HG03103 (cell line): ENCODE measurements at regions not wholly inside any gene's neighbourhood (a gene's known extent, or its start where the extent isn't known, plus 50 kb on each side); places are given as distances from the start of the nearest gene placed in this dataset.
"Not testable (repeated sequence)": the region's sequence is repeated elsewhere in the genome, so short reads cannot be mapped to it uniquely, and the experiment has no call there.

ENCODE experiments used
- ATAC-seq: cut with Tn5 transposase; IDR thresholded peaks from one replicate; pipeline ENCODE4 v1.9.1; 2021; ENCODE audit warnings: low read depth; ENCODE audit not compliant: unreplicated experiment

DNA sequence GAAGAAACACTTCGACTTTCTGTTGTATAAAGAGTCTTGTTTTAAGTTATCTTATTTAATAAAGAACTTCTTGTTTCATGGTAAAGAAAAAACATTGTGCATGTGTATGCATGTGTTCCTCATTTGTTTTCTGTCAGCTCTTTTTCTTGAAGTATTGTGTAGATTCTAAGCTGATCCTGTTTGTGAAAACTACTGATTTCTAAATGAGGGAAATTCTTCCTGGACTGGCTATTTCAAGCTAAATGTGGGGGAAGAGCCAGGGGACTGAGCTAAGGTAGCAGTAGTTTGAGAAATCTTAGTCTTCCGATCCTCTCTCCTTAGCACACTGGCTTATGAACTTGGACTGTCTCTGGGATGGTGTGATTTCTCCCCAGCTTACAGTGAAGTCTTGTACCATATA is 56.4 kb upstream of the RBMS1 start:
- no peak for ATAC-seq

DNA sequence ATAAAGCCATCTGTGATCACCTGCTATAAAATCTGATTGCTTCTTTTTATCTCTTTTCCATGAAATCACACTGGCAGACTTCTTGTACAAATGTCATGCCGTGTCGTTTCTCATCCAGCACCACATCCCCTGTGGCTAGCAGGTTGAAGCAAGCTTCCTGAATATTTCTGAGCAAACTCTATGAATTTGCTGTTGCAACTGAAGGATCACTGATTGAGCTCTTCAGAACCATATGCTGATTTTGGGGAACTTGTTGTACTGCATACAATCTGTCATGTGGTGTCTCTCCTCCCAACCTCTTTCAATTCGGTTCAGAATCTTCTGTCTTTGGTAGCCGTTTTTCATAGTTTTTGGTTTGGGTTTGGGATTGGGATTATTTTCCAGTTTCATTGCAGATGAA is 57.7 kb upstream of the RBMS1 start:
- ATAC-seq: no peak

DNA sequence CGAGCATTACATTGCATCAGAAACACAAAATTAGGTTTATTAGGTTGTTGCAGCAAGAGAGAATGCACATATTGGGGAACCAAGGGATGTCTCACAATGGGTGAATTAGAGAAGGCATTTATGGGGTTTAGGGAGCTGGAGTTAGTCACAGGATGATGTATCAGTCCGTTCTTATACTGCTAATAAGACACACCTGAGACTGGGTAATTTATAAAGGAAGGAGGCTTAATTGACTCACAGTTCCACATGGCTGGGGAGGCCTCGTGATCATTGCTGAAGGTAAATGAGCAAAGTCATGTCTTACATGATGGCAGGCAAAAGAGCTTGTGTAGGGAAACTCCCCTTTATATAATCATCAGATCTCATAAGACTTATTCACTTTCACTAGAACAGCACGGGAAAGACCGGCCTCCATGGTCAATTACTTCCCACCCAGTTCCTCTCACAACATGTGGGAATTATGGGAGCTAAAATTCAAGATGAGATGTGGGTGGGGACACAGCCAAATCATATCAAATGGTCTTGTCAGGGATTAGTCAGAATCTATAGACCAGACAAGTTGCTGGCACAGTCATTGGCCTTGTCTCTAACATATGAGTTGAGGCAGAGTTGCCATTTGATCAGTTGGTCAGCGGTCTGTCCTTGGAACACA is 61.9 kb upstream of the RBMS1 start:
- no peak for ATAC-seq

DNA sequence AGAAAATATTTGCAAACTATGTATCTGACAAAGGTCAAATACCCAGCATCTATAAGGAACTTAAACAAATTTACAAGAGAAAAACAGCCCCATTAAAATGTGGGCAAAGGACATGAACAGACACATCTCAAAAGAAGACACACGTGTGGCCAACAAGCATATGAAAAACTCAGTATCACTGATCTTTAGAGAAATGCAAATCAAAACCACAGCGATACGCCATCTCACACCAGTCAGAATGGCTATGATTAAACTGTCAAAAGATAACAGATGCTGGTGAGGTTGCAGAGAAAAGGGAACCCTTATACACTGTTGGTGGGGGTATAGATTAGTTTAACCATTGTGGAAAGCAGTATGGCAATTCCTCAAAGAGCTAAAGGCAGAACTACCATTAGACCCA is 64.3 kb upstream of the RBMS1 start:
- no peak for ATAC-seq

DNA sequence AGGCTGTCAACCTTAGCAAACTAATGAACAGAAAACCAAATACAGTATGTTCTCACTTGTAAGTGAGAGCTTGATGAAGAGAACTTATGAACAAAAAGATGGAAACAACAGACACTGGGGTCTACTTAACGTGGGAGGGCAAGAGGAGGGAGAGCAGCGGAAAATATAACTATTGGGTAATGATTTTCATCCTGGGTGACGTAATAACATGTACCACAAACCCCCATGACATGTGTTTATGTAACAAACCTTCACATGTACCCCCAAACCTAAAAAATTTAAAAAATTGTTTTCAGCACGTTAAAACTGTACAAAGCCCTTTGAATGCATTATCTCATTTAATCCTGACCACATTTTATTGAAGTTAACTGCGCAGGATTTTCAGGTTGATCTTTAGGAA is 64.9 kb upstream of the RBMS1 start:
- ATAC-seq: no peak

DNA sequence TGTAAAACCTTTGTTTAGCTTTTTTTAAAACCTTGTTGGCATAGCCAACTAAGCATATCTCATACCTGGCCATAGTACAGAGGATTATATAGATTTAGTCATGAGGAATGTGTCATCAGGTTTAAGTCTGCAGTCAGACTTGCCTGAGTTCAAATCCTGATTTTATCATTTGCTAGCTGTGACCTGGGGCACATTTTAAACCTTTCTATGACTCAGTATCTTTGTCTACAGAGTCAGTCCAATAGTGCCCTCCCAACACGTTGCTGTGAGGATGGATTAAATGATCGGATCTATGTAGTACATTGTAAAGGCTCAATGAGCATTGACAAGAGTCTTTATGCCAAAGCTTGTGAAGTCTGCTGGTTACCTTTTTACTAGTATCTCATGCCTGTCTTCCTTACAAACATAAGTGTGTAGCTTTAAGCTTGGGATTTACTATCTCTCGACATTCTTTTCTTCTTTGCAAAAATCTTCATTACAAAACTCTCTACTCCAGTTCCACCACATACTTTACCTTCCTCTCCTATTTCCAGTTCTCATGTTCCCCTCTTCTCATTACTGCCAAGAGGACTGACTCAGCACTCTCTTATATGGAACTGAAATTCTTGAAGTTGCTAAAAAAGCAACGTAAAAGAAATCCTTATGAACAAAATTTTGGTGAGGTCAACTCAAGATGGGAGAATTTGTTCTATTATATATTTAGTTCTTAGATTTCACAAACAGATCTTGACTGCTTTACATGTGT is 68.1 kb upstream of the RBMS1 start:
- no peak for ATAC-seq

DNA sequence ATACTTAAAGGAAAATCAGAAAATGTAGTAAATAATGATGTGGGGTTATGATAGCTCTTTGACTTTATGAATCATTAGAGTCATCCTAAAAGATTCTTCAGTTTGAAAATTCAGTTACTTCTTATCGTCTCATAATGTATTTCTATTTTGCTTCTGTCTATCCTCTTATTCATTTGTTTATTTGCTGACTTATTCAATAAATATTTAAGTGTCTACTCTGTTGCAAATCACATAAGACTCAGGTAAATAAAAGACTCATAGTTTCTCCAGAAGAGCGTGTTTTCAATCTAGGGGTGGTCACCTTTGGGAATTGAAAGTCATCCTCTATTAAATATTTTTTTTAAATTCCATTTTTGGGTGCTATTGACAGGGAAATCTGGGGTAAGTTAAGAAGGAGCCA is 69.1 kb upstream of the RBMS1 start:
- no peak for ATAC-seq

DNA sequence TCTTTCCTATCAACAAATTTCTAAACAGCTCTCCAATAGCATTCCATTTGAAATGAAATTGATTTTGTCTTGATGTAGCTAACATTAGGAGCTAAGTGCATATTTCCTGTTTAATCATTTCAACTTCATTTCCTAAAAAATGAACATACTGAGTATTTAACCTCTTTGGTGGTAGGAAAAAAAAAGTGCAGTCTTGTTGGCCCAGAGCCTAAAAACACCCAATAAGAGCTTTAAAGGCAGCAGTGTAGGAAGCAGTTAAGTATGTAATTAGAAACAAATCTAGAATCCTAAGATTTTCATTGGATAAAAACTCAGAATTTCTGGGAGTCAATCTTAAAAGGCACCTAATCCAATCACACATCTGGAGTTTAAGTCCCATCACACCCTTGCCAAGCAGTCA is 71.0 kb upstream of the RBMS1 start:
- ATAC-seq: no peak

DNA sequence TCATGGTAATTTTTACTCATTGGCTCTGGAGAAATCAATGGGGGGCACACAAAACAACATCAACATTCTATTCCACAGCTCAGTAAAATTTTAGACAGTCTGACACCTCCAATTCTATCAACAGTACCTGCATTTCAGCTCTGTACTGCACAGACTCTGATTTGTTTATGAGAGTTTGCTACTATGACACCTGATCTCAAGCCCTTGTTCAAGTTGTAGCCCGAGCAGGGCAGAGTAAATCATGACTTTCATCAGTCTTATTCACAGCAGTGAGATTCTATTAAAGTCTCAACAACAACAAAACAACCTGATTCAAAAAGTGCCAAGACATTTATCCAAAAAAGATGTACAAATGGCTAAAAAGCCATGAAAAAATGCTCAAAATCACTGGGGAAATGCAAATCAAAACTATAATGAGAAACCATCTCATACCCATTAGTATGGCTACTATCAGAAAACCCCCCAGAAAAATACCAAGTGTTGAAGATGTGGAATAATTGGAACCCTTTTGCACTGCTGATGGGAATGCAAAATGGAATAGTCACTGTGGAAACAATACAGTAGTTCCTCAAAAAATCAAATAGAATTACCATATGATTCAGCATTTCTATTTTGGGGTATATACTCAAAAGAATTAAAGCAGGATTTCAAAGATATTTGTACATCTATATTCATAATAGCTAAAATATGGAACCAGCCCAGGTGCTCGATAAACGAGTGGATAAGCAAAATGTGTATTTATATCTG is 71.7 kb upstream of the RBMS1 start:
- no peak for ATAC-seq

DNA sequence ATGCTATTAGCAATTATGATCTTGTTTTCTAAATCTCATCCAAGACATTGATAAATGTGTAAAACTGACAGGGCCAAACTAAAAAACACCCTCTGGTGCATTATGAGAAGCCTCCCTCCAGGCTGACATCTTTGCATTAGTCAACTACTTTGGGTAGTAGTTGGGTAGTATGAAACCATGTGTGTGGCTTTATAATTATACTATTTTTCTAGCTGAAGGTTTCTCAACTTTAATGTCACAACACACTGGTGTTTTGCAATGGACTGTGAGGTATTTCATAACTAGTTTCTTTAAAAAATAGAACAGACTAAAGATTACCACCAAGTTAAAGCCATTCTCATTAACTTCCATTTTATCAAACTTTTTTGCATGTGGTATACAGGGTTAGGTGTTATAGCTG is 73.1 kb upstream of the RBMS1 start:
- no peak for ATAC-seq

DNA sequence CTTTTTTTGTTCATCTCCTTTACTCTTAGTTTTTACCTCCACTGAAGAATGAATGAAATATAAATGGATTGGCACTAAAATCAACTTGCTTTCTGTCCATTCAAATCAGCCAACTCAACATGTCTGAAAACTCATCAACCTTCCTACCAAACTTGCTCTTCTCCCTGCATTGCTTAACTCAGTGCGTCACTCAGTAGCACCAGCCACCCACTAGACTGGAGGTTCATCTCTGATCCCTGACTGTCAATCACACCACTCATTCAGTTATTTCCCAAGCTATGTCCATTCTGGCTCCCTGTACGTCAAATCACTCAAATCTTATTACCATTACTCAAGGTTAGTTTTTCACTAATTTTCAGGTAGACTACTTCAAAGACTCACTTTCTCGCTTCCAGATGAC is 75.2 kb upstream of the RBMS1 start:
- no peak for ATAC-seq

DNA sequence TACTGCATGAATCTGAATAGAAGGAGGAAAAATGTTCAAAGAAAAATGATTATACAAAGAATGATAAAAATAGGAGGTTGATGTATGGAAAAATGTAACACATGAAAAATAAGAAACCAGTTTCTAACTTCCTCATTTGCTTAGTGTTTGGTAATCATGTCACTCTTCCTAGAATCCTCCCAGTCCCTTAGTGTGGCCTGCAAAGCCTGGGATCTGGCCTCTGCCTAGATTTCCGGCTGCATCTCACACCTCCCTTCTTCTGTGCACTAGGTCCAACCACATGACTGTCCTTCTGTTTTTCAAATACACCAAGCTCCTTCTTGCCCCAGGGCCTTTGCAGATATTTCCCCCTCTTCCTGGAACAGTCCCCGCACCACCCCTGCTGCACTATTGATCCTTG is 76.8 kb upstream of the RBMS1 start:
- no peak for ATAC-seq

DNA sequence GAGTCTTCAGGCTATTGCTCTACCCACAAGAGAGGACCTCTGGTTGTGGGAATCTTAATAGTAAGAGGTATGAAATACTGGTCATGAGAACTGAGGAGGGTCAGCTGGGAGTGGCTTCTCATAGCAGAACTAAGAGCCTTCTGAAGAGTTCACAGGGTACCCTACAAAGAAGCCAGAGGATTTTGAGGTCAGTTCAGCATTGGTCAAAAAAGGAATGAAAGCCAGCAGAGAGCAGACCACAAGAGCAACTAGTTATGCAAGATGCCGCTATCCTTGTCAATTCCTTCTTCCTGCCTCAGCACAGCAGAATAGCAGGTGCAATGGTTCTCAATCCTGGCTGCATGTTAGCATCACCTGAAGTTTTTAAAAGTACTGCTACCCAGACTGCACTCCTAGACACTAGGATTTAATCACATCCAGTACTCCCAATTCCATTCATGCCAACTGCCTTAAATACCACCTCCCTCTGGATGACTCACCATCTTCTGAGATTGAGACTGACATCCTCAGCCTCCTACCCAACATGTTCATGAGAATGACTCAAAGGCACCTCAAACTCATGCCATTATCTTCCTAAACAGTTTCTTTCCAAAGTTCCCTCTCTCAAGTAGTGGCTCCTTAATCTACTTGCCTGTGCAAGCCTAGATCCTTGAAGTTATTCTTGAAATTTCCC is 81.0 kb upstream of the RBMS1 start:
- no peak for ATAC-seq

DNA sequence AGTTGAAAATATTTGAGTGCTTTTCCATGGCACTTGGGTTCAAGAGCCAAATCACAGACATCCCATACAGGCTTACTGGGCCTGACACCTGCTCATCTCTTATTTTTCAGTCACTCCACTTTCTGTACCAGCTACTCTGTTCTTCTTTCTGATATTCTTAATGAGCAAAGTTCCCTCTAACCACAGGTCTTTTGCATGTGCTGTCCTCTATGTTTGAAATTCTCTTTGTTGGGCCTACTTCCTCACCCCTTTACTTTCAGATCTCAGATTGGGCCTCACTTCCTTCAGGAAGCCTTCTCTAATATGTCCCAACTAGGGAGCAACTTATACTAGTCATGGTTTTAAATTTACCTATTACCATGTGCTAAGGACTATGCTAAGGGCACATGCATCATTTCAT is 81.8 kb upstream of the RBMS1 start:
- ATAC-seq: no peak

DNA sequence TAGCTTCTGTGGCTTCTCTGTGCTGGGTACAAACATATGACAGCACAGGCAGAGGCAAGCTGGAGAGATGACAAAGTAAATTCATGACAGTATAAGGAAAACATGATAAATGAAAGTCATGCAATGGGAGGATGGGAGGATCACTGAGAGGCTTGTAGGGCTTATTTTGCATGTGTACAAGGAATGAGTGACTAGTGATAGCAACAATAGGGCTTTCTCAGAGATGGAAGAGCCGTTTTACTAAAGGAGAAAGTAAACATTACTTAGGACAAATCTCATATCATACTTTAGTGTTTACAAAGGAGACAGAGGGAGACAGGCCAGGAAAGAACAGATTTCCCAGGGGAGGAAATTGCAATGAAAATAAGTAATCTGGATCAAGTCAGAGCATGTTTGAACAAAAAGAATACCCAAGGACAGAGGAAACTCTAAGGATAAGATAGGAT is 82.5 kb upstream of the RBMS1 start:
- ATAC-seq: no peak

DNA sequence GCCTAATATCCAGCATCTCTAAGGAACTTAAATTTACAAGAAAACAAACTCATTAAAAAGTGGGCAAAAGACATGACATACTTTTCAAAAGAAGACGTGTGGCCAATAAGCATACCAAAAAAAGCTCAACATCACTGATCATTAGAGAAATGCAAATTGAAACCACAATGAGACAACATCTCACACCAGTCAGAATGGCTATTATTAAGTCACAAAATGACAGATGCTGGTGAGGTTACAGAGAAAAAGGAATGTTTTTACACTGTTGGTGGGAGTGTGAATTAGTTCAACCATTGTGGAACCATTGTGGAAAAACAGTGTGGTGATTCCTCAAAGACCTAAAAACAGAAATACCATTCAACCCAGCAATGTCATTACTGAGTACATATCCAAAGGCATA is 83.5 kb upstream of the RBMS1 start:
- not testable (repeated sequence) for ATAC-seq

DNA sequence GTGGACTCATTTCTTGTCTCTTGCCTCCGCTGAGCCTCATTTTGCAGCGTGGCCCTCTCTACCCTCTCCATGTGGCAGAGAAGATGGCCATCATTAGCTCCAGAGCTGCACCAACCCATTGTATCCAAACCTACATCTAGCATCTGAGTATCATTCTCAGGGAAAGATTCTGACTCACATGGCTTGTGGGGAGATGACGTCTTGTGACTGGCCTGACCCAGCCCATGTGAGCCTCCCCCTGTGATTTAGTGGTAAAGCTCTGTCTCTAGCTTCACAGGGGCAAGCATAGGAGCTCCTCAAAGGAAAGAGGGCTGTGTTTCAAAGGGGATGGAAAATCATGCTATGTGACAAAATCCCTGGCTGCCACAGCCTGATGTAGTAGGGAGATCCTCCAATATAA is 87.4 kb upstream of the RBMS1 start:
- no peak for ATAC-seq

DNA sequence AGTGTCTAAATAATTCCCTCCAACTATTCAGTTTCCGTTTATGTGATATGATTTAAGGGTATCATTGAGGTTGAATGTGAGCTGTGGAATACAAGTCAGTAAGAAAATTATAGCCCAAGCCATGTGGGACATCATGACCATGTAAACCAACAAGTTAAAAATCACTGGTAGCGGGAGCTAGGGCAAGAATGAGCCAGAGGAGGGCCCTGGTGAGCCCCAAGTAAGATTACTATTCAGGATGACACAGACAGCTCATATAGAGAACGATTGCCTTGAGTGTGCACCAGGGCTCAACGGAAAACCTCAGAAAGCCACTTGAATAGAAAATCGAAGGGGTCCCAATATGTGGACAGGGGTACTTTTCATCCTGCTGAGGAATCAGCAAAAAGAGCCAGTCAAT is 87.8 kb upstream of the RBMS1 start:
- ATAC-seq: no peak

DNA sequence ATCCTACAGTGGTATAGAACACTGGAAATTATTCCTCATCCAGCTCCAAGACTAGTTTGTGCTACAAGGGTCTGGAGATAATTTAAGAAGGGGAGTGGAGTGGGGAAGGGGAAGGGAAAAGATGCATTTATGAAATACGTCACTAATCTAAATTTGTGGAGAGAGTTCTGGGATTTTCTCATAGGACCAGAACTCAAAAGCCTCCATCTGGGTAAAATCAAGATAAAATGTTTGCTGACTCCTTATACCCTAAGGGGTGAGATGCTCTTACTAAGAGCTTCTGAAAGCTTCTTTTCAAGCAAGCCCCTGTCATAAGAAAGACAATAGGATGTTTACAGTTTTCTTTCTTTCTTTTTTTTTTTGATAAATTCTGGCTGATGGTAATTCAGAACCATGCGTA is 88.5 kb upstream of the RBMS1 start:
- no peak for ATAC-seq

DNA sequence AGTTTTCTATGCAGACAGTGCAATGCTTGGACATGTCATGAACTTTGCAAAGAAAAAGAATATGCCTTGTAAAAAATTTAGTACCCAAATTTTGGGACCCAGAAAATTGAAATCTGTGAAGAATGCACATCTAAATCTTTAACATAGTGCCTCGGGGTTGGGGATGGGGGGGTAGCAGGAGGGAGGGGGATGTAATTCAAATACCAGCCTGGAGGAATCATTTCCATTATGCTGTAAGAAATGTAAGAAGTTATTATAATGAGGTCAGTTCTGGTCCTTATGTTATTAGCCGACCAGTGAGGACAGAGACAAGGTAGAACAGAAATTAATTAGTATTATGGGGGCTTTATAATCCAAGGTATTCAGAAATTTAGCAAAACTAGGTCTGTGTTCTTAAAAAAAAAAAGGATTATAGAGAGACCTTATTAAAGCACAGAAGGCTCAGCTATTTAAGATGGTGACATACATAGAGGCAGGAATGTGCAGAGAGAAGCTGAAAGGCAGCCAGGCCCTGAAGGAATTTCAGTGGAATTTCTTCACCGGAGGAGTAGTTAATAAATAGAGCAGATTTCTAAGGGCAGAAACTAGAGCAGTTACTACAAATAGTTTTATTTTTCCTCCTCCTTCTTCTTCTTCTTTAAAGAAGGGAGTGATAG is 89.0 kb upstream of the RBMS1 start:
- no peak for ATAC-seq

DNA sequence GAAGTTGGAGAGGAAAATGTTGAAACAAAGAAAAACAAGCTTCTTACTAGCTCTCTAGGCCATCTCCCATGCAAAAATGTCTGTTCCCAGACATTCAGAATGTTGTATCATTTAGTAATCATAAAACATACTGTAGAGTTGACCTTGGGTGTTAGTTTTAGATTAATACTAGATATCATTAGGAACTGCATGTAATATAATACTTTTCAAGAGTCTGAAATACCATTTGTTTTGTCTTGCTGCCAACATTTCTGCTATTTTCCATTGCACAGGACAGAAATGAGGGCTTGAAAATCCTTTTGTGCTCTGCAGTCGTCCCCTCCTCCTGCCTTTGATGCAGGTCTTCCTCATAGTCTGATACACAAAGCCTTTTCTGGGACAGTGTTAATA is 89.5 kb upstream of the RBMS1 start:
- ATAC-seq: no peak
